IMR-90 (cell line): ENCODE measurements at regions not wholly inside any gene's neighbourhood (a gene's known extent, or its start where the extent isn't known, plus 50 kb on each side); places are given as distances from the start of the nearest gene placed in this dataset.

ENCODE experiments used
- BHLHE40 ChIP-seq: fragments of 150-350 bp; IDR thresholded peaks from 2 replicates; pipeline ENCODE4 v1.6.1; 2016; ENCODE audit warnings: mild to moderate bottlenecking, low read depth, low read length
- CEBPB ChIP-seq: IDR thresholded peaks from 2 replicates; pipeline ENCODE4 v1.6.1; 2012; ENCODE audit warnings: low read depth, low read length, improper control_type of control experiment
- CHD1 ChIP-seq: IDR thresholded peaks from 2 replicates; pipeline ENCODE4 v1.6.1; 2012; ENCODE audit warnings: low read depth, low read length, improper control_type of control experiment
- CTCF ChIP-seq: conservative IDR thresholded peaks from 2 replicates; pipeline ENCODE4 v1.5.1; 2012; ENCODE audit warnings: mild to moderate bottlenecking, low read depth, low read length, improper control_type of control experiment
- MAZ ChIP-seq: IDR thresholded peaks from 2 replicates; pipeline ENCODE4 v1.6.1; 2012; ENCODE audit warnings: low read depth, mild to moderate bottlenecking, low read length, improper control_type of control experiment, moderate library complexity, borderline replicate concordance
- NFE2L2 ChIP-seq: fragments of 150-350 bp; IDR thresholded peaks from 2 replicates; pipeline ENCODE4 v1.6.1; 2016; ENCODE audit warnings: low read depth, mild to moderate bottlenecking, low read length
- POLR2A ChIP-seq: IDR thresholded peaks from 2 replicates; pipeline ENCODE4 v1.6.1; 2012; ENCODE audit warnings: mild to moderate bottlenecking, low read depth, low read length
- RCOR1 ChIP-seq: IDR thresholded peaks from 2 replicates; pipeline ENCODE4 v1.6.1; 2012; ENCODE audit warnings: mild to moderate bottlenecking, low read length, improper control_type of control experiment; ENCODE audit not compliant: insufficient replicate concordance
- RFX5 ChIP-seq: IDR thresholded peaks from 2 replicates; pipeline ENCODE4 v1.8.0; 2012; ENCODE audit warnings: low read depth, mild to moderate bottlenecking, low read length, moderate library complexity
- SMC3 ChIP-seq: fragments of 150-350 bp; IDR thresholded peaks from 2 replicates; pipeline ENCODE4 v1.6.1; 2016; ENCODE audit warnings: low read depth, mild to moderate bottlenecking, antibody characterized with exemption, low read length, moderate library complexity
- USF2 ChIP-seq: fragments of 150-350 bp; IDR thresholded peaks from 2 replicates; pipeline ENCODE4 v1.6.1; 2017; ENCODE audit warnings: mild to moderate bottlenecking, antibody characterized with exemption, low read length, low read depth

GRCh38 chr13:54787754-54788153, 1759.1 kb downstream of the OLFM4 start:
- TF ChIP-seq POLR2A (no peak), SMC3 (no peak), CEBPB (no peak), BHLHE40 (no peak), RCOR1 (no peak), CTCF (no peak), CHD1 (no peak), NFE2L2 (no peak), RFX5 (no peak), USF2 (no peak), MAZ (no peak)
